ENCODE measurements at regions not wholly inside any gene's neighbourhood (a gene's known extent, or its start where the extent isn't known, plus 50 kb on each side); places are given as distances from the start of the nearest gene placed in this dataset.
"Not testable (repeated sequence)": the region's sequence is repeated elsewhere in the genome, so short reads cannot be mapped to it uniquely, and the experiment has no call there.

DNA sequence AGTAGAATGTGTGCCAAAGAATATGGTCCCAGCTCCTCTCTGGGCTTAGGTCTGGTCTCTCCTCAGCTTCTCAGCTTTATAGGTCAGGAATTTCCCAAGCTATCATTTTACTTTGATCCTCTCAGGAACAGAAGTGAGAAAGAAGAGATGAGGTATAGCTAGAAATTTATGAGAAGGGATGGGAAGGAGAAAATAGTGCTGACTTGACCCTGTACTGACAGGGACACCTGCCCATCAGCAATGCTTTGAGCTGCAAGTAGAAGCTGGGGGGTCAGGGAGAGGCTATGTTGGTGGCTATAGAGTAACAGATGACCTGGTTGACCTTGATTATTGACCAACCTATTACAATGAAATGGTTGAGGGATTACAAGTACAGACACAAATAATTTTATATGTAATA is 75.0 kb downstream of the XCL2 start:
- H3K27me3 ChIP-seq = no peaks in the 10 kb centered on the region
- H3K36me3 ChIP-seq = no peaks in the 10 kb centered on the region
- H3K4me1 ChIP-seq = peaks cover 0 to 4% (median 0%) of the 10 kb centered on the region in 4 donors
- no peaks in the 10 kb centered on the region for H3K9me3 ChIP-seq
- no peak overlapping the region for H3K27ac ChIP-seq
- ATAC-seq (no peak), DNase-seq (no peak)
- TF ChIP-seq POLR2A (IDR thresholded peaks at IDR 0.05) = no peak
- TF ChIP-seq, protein P1, sequence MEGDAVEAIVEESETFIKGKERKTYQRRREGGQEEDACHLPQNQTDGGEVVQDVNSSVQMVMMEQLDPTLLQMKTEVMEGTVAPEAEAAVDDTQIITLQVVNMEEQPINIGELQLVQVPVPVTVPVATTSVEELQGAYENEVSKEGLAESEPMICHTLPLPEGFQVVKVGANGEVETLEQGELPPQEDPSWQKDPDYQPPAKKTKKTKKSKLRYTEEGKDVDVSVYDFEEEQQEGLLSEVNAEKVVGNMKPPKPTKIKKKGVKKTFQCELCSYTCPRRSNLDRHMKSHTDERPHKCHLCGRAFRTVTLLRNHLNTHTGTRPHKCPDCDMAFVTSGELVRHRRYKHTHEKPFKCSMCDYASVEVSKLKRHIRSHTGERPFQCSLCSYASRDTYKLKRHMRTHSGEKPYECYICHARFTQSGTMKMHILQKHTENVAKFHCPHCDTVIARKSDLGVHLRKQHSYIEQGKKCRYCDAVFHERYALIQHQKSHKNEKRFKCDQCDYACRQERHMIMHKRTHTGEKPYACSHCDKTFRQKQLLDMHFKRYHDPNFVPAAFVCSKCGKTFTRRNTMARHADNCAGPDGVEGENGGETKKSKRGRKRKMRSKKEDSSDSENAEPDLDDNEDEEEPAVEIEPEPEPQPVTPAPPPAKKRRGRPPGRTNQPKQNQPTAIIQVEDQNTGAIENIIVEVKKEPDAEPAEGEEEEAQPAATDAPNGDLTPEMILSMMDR (IDR thresholded peaks at IDR 0.05) = no peak
- intact Hi-C loops (cut with DNase I) = no loop called here
- H3K4me3 ChIP-seq = no peak overlapping the region

DNA sequence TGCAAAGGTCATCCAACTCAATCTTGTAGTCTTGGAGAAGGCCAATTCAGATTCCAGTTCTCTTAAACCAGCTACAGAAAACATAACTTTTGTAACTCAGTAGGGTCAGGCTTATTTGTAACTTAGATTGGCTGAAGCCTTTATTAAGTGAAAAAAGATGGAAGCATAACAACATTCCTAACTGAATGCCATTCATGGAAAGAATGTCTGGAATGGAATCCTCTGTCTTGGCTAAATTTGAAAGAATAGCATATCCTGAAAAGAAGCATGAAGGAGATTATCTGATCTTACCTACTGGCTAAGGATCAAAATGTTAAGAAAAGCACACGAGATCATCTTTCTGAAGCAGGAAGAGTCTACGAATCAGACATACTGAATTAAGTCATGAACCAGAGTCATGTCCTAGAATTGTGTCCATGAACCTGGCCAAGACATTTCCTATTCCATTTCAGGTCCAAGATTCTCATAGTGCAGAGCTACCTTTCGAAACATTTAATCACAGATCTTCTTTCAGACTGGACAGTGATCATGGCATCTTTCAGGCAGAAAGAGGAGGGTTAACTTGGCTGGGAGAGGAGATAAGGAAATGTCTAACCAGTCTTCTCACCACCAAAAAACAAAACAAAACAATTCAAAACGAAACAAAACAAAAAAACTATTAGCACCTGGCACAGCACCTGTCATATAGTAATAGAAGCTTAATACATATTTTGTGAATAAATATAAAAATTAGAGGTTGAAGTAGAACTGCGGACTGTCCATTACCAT is 75.6 kb downstream of the XCL2 start:
- Histone ChIP-seq H3K4me1 (peaks cover 0 to 4% (median 0%) of the 10 kb centered on the region in 4 donors), H3K36me3 (no peaks in the 10 kb centered on the region), H3K27ac (no peak overlapping the region), H3K4me3 (no peak overlapping the region), H3K9me3 (no peaks in the 10 kb centered on the region), H3K27me3 (no peaks in the 10 kb centered on the region)
- ATAC-seq = no peak
- no peak for TF ChIP-seq POLR2A (IDR thresholded peaks at IDR 0.05)
- no peak for DNase-seq
- 66% methylated on average over 5 of the region's 5 CpGs for WGBS (ENCODE audit: insufficient coverage, low coverage, low lambda C conversion rate, missing lambda C conversion rate)
- intact Hi-C loops (cut with DNase I) = no loop called here

DNA sequence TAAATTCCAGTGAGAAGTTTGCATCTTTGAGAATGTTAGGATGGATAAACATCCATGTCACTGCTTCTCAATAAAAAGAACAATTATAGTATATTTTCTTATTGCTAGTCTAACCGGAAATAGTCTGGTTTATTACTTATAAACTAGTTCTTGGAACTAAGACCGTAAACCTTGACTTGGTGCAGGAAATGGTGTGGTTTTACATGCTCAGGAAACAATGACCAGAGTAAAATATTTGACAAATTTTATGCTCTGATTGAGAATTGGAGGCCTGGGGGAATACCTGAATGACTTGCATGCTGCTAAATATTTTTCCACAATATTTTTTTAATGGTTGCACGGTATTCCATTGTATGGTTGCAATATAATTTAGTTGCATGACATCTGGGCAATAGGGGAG is 76.3 kb downstream of the XCL2 start:
- no peak overlapping the region for H3K27ac ChIP-seq
- no peaks in the 10 kb centered on the region for H3K27me3 ChIP-seq
- H3K4me3 ChIP-seq = no peak overlapping the region
- no peaks in the 10 kb centered on the region for H3K9me3 ChIP-seq
- TF ChIP-seq POLR2A (IDR thresholded peaks at IDR 0.05) = no peak
- TF ChIP-seq, protein P1 (IDR thresholded peaks at IDR 0.05) = no peak
- DNase-seq (no peak), ATAC-seq (no peak)
- H3K36me3 ChIP-seq = no peaks in the 10 kb centered on the region
- intact Hi-C loops (cut with DNase I) = no loop called here
- 46% methylated on average over 3 of the region's 3 CpGs for WGBS (ENCODE audit: insufficient coverage, low coverage, low lambda C conversion rate, missing lambda C conversion rate)
- H3K4me1 ChIP-seq = peaks cover 0 to 4% (median 0%) of the 10 kb centered on the region in 4 donors

DNA sequence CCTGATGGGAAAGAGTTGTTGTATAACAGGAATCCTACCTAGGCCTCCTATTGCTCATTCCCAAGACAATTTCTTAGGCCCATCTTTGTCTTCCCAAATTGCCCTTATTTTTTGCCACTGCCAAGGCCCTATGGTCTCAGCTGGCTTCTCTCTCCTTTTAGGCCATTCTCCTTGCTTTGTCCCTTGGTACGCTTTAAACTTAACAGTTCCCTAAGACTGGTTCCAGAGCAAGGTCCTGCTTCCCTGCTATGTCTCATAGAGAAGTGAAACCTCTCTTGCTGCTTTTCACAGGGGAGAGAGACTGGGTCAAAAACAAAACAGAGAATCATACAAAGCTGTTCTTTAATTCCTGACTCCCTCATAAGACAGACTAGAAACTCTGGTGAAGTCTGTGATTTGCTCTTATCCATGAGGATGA is 77.1 kb downstream of the XCL2 start:
- H3K4me1 ChIP-seq = peaks cover 0 to 4% (median 0%) of the 10 kb centered on the region in 4 donors
- no peak for TF ChIP-seq POLR2A (IDR thresholded peaks at IDR 0.05)
- TF ChIP-seq, protein P1 (IDR thresholded peaks at IDR 0.05) = no peak
- peak overlapping the region in 1 of 3 donors; percentile 3 for H3K27ac ChIP-seq
- peak; percentile 33 to 72 (median 44) for ATAC-seq
- no peaks in the 10 kb centered on the region for H3K27me3 ChIP-seq
- H3K9me3 ChIP-seq = no peaks in the 10 kb centered on the region
- no peaks in the 10 kb centered on the region for H3K36me3 ChIP-seq
- H3K4me3 ChIP-seq = no peak overlapping the region
- 67% methylated on average over 1 of the region's 1 CpG for WGBS (ENCODE audit: insufficient coverage, low coverage, low lambda C conversion rate, missing lambda C conversion rate)
- intact Hi-C loops (cut with DNase I) = no loop called here
- no peak for DNase-seq

DNA sequence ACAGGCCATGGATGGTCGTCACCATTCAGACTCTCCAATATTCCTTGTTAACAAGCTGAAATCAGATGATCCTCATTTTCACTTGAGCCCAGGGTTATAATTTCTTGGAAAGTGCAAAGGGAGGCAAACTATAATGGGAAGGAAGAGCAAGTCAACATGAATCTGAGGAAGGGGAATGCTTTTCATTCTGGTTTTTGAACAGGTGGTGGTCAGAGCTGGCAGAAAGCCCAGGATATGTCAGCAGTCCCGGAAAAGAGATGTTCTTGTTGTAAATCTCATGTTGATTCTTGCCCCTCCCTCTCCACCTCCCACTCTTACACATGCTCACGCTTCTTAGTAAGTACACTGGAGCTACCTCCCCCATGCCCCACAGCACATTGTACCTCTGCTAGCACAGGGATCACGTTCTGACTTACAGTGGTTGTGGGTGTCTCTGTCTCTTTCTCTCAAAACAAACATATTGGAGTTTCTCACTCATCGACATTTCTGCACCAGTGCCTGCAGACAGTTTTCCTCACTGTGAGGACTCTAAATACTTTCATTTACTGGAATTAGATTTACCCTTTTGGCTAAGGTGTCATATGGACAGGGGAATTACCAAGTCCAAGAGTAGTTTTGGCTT is 77.6 kb downstream of the XCL2 start:
- H3K27ac ChIP-seq = peak overlapping the region in 1 of 3 donors; percentile 3
- no peaks in the 10 kb centered on the region for H3K36me3 ChIP-seq
- H3K27me3 ChIP-seq = no peaks in the 10 kb centered on the region
- H3K4me1 ChIP-seq = peaks cover 0 to 4% (median 0%) of the 10 kb centered on the region in 4 donors
- intact Hi-C loops (cut with DNase I) = no loop called here
- DNase-seq = no peak
- WGBS (ENCODE audit: insufficient coverage, low coverage, low lambda C conversion rate, missing lambda C conversion rate) = 30% methylated on average over 4 of the region's 5 CpGs
- no peak overlapping the region for H3K4me3 ChIP-seq
- ATAC-seq = peak; percentile 26 to 57 (median 44)
- TF ChIP-seq POLR2A (IDR thresholded peaks at IDR 0.05) = no peak
- TF ChIP-seq, protein P1 (IDR thresholded peaks at IDR 0.05) = no peak
- H3K9me3 ChIP-seq = no peaks in the 10 kb centered on the region

DNA sequence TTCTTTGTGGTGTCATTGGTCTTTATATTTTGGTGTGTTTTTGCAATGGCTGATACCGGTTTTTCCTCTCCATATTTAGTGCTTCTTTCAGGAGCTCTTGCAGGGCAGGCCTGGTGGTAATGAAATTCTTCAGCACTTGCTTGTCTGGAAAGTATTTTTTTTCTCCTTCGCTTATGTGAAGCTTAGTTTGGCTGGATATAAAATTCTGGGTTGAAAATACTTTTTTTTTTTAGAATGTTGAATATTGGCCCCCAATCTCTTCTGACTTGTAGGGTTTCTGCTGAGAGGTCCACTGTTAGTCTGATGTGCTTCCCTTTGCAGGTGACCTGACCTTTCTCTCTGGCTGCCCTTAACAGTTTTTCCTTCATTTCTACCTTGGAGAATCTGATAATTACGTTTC is 82.7 kb downstream of the XCL2 start:
- H3K27ac ChIP-seq; H3K9me3 ChIP-seq; H3K27me3 ChIP-seq; H3K36me3 ChIP-seq; ATAC-seq; DNase-seq; H3K4me1 ChIP-seq; H3K4me3 ChIP-seq; intact Hi-C loops (cut with DNase I): not testable (repeated sequence)
- WGBS (ENCODE audit: insufficient coverage, low coverage, low lambda C conversion rate, missing lambda C conversion rate) = 81% methylated on average over 3 of the region's 3 CpGs

DNA sequence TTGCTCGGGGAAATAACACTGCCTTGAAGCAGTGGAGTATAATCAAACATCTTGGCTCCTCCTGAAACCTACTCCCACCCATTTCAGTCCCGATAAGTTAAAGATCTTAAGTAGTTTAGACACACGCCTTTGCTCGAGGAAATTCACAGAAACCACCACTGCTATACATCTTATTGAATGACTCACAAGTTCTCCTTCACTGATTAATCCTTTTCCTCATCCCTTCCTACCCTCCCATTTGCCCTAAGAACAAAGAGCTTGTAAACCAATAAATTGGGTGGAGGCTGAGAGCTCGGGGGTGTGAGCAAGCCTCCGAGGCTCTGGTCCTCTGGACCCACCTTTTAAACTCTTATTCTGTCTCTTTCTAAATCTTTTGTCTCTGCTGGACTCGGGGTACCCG is 86.5 kb downstream of the XCL2 start:
- H3K9me3 ChIP-seq; H3K4me3 ChIP-seq; H3K27me3 ChIP-seq; H3K27ac ChIP-seq; H3K4me1 ChIP-seq; ATAC-seq; DNase-seq; intact Hi-C loops (cut with DNase I); H3K36me3 ChIP-seq: not testable (repeated sequence)
- WGBS (ENCODE audit: insufficient coverage, low coverage, low lambda C conversion rate, missing lambda C conversion rate) = 87% methylated on average over 6 of the region's 8 CpGs

All from right lobe of liver (tissue), 6 donors.